ENCODE measurements at regions not wholly inside any gene's neighbourhood (a gene's known extent, or its start where the extent isn't known, plus 50 kb on each side); places are given as distances from the start of the nearest gene placed in this dataset.
"Not testable (repeated sequence)": the region's sequence is repeated elsewhere in the genome, so short reads cannot be mapped to it uniquely, and the experiment has no call there.

DNA sequence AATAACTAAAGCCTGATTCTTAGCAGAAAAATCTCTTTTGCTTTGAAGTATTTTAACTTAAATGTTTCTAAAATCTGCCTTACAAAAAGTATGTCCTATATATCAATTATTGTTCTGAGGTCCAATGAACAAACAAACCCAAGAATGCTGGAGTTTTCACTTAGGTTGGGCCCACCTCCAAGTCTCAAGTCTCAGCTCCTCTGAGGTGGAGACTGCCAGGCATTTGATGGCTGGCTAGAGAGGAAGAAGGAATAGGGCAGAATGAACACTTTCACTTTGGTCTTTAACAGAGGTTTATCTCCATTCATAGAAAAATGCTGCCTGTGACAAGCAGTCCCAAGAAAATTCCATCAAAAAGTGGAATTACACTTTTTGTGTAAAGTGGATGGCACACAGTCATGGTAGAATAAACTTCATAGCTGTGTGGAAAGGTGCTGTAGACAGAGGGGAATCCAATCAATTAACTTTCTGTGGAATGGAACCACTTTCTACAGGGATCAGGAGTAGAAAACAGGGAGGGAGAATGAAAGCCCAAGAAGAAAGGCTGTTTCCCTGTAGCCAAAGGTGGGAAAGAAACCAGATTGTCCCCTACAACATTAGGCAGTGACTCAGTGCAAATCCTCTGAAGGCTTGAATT, 349.4 kb upstream of the RUNX1 start:
- no peak for DNase-seq (ENCODE audit: low read depth)

DNA sequence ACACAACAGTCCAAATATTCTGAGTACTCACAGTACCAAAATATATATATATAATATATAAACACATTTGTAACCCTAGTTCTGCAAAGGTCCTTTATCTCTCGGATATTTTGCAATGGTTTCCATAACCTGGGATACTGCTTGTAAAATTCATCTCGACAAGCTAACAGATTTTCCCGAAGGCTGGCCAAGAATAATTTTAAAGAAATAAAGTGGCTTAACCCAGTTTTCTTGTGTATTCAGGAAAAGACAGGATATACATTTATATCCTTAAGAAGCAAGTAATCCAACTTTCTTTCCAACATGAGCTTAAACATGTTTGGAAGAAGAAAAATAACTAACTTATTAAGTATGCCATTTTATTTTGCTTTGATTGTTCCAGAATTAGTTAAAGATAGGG, 348.7 kb upstream of the RUNX1 start:
- DNase-seq (ENCODE audit: low read depth): no peak

DNA sequence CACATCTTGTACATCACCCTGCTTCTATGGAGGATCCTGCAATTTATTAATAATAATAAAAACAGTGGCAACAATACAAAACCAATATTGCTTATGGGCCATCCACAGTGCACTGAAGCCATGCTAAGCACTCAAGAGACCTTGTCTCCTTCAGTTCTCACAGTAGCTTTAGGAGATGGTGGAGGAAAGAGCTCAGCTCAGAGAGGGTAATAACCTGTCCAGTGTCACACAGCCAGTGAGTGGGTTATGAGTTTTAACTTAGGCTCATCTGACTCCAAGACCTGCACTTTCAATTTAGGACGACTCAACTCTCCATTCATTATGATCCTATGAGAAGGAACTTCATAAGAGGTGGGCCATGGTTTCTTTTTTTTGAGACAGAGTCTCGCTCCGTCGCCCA, 347.6 kb upstream of the RUNX1 start:
- DNase-seq (ENCODE audit: low read depth): no peak

DNA sequence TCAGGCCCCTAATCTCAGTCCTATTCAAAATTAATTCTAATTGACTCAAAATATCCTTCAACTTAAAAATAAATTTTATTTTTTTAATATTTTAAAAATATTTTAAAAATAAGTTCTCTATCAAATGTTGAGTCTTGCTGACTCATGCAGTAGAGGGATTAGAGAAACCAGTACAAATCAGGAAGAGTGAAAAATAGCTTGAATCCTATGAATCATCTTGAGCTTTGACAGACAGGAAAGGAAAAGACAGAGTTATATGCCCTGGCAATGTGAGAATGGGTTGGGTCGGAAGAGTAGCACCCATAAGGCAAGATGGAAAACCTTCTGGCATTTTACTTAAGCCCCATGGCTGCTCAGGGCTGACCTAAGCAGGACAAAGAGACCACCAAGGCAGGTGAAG, 346.6 kb upstream of the RUNX1 start:
- DNase-seq (ENCODE audit: low read depth): peak; percentile 51

DNA sequence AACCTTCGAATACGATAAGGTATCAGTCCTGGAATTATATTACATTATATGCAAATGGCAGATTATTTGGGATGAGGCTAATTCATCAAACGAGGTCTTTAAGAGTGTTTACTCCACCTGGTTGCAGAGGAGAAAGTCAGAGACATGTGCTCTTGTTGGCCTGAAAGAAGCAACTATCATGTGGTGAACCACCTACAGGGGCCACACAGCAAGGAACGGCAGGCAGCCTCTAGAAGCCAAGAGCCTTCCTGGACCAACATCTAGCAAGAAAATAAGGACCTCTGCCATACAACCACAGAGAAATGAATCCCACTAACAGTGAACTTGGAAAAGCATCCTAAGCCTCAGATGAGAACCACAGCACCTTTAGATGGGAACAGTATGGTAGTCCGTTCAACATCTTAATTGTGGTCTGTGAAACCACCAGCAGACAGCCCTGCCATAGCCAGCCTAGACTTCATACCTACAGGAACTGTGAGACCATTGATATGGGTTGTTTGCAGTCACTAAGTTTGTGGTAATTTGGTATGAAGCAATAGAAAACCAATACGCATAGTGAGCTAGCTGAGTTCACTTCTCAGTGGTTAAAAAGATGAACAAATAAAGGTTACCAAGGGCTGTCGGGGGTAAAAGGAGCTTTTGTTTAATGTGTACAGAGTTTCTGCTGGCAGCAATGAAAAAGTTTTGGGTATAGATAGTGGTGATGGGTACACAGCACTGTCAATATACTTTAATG, 345.7 kb upstream of the RUNX1 start:
- DNase-seq (ENCODE audit: low read depth): no peak

DNA sequence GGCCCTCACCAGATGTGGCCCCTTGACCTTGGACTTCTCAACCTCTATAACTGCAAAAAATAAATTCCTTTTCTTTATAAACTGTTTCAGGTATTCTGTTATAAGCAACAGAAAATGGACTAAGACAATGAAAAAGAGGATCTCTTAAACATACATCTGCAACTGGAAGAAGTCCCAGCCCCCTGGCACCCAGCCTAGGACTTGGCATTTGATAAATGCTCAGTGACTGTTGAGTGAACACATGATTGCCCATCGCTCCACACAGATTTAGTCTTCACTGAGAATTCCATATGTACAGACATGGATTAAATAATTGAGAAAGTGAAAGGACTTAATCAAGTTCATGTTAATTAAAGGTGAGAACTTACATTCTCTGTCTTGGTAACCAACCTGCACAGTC, 344.9 kb upstream of the RUNX1 start:
- no peak for DNase-seq (ENCODE audit: low read depth)

DNA sequence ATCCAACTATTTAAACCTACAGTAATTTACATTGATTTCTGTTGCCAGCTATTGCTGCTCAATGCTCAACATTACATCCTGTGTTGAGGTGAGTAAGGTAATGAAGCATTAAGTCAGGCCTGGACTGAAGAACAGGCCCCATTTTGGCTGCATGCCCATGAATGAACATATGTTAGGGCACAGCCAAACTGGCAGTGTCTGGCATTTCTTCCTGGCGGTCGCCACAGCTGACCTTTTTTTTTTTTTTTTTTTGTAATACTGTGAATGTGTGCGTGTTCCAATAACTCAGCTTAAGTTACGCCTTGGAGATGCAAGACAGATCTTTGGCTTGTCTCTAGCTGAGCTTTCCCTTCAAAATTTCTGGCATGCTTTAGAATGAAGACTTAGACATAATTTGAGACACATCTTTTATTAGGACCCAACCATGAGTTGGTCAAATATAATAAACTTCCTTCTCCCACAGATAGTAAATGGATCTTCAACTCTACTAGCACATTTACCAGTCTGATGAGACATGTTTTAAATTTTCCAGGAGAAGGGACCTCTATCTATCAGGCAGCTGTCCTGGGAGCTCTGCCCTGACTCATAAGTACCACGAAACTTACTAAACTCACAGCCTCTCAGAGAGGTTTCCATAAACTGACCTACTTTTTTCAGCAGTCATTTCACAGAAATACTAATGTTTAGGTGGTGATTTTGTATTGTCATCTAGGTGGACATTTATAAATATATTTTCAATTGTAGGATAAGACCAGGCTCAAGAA, 341.1 kb upstream of the RUNX1 start:
- DNase-seq (ENCODE audit: low read depth): no peak

DNA sequence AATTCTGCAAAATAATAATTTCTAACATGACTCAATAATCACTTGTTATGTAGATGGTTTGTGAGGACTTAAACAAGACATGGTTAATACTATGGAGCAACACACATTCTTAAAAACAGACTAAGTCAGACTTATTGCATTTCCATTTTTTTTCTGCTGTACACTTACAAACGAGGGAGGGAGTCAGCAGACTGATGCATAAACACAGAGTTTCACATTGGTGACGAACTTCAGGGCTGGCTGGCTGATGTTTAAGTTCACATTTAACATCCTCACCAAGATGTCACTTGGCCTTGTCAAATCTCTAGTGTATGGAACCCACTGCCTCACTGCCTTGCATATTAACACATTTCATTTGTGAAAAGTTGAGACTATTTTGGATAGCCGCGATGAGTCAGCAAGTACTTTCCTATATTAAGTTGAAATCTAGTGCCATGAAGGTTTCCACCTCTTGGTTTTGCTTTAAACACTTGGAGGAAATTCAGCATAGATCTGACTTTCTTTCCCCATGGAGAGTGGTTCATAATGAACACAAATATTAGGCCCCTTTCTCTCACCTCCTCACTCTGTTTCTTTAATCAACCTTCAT, 337.5 kb upstream of the RUNX1 start:
- no peak for DNase-seq (ENCODE audit: low read depth)

DNA sequence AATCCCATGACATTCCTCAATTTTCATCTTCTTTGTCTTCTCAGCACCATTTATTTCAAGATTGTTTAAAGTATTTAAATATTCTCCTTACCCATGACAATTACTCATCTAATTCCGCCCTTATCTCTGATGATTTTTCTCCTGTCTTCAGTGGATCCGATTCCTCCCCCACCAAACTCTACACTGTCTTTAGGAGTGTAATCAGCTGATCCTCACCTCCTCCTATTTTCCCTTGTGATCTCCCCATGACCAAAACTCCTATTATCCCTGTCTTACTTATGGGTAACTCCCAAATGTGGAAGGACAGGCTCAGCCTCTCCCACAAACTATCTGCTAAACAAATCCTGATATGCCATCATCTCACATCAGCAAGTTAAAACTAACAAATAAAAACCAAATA, 335.3 kb upstream of the RUNX1 start:
- DNase-seq (ENCODE audit: low read depth): no peak

DNA sequence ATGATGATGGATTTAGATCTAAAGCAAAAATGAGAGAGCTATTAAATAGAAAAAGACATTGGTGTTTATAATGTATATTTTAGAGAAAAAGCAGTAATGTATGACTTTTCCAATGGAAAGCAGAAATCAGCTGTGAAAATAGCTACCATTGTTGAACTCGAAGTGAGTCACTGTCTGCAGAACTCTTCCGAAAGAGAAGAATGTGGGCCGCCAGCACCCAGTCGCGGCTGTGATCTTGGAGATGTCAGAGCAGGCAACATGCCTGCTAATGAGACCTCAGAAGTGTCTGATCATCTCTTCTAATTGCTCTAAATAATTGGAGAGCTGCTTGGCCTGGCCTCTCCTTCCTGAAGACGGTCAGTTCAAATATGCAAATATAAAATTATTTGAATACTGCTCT, 333.6 kb upstream of the RUNX1 start:
- DNase-seq (ENCODE audit: low read depth): no peak

DNA sequence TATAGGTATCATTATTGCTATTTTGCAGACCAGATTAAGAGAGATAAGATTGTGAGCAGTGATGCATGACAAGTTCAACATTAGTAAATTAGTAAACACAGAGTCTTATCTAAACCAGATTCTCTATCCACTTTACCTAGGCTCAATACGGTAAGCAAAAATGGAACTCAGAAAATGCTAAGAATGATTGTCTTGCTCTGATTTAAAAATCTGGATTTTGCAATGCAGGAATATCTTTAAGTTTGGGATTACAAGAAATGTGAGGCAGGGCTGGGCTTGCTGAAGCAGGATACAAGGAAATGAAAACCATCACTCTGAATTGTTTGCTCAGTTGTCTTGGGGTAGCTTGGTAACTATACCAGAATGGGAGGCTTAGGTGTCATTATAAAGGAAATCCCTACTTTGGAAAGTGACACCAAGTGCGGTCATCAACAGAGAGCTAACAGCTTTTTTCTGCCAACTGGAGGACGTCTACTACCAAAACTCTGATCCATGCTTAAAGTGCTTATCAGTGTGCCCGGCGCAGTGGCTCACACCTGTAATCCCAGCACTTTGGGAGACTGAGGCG, 332.7 kb upstream of the RUNX1 start:
- DNase-seq (ENCODE audit: low read depth): no peak

DNA sequence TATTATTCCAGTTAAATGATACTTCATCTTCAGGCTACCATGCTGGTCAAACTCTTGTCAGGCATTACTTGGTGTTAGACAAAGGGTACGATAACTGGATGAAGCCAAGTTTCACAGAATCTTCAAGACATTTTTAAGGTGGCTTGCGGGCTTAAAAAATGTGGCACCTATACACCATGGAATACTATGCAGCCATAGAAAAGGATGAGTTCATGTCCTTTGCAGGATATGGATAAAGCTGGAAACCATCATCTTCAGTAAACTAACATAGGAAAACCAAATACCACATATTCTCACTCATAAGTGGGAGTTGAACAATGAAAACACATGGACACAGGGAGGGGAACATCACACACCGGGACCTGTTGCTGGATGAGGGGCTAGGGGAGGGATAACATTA, 331.2 kb upstream of the RUNX1 start:
- not testable (repeated sequence) for DNase-seq (ENCODE audit: low read depth)

DNA sequence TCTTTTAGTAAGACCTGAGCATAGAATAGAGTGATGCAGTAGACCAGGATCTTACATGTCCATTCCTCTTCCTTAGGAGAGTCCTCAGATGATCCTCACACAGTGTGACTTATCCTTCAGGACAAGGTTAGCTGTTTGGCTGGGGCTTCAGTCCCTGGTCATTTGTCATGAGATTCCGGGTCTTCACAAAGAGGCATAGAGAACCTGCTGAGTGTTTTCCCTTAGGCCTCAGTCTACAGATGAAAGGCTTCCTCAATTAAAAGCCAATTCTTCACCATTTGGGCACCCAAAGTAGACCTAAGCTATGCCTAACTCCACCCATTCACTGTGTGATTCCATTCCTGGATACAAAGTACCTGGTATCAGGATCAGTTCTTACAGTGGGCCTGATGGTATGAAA, 329.8 kb upstream of the RUNX1 start:
- no peak for DNase-seq (ENCODE audit: low read depth)

DNA sequence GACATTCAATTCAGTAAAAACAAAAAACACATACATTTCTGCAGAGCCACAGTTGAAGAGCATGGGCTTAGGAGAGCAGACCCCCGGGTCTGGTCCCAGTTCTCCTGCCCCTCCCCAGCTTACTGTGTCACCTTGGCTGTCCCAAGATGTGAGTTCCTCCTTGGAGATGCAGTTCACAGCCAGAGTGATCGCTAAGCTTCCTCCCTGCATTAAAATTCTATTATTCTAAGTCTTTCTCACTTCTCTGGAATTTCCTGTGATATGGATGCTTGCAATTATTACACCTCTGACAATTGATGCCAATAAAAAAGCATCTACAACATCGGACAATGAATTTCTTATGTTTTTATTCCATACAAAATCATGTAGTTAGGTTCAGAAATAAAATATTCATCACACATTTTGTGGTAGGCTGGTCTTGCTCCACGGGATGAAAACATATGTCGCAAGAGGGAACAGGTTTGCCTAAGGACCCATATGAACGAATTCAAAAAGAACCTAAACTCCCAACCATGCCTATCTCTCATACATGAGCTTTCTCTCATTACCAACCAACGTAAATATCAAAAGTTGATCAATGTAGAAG, 328.5 kb upstream of the RUNX1 start:
- no peak for DNase-seq (ENCODE audit: low read depth)

DNA sequence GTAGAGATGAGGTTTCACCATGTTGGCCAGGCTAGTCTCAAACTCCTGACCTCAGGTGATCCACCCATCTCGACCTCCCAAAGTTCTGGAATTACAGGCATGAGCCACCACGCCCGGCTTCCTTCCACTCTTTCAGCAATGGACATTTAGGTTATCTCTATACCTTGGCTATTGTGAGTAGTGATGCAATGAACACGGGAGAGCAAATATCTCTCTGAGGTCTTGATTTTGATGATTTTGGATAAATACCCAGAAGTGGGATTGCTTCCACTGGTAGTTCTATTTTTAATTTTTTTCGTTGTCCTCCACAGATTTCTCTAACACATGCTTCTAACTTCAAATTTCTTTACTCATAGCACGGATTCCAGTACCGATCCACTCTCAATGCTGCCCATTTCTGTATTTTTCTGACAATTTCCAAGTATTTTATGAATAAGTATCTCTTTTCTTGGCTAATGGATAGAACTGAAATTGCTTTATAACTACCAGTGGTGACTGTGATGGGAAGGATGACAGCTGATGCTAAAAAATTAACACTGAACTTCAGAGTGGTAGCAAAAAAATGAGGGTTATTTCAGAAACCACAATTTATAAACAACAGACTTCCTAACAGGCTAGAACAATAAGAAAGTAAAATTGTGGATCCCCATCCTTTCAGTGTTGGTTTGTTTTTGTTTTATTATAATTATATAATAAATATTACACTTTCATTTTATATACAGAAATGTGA, 327.5 kb upstream of the RUNX1 start:
- DNase-seq (ENCODE audit: low read depth): no peak

DNA sequence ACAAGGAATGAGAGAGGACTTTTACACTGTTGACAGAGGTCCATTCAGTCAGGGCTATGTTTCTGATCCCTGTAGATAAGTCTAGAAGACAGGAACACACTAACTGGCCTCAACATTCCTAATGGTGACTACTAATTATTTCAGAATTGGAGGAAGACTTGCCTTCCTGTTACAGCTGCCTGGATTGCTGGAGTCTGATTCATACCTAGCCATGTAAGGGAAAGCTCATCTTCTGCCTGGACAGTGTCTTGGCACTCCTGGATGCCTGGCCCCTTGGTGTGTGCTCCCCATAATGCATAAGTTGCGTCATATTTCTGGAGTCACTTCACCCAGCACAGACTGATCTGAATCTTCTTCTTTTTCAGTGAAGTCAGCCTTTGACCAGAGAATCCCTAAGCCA, 326.0 kb upstream of the RUNX1 start:
- no peak for DNase-seq (ENCODE audit: low read depth)

DNA sequence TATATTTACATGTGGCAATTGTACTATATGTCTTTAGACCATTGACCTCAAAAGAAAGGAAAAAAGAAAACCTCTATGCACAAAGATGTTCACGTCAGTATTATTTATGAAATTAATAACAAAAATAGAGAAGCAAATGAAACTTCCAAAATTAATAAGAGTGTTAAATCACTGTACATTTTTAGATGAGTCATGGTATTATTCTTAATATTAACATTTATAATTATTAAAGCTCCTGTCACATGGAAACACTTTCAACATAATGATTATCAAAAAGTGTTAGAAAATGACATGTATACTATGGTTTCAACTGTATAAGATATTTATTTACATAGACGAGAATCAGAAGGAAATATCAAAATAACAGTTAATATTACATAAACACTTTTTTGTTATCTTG, 324.9 kb upstream of the RUNX1 start:
- DNase-seq (ENCODE audit: low read depth): no peak

DNA sequence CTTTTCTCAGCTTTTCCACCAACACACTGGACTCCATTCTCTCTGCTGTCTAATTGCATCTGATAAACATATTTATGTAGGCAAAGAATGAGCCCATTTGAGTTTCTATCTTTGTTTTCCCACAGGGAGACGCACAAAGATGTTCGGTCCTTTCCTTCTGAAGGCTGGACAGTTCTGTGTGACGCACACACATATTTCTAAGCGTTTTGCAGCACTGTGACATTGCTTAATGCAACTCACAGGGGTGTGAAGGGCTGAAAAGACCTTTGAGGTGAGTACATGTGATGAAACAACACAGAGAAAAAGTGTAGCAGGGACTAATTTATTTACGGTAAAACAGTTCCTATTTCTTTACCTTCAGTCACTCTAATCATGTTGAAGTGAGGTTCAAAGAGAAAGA, 323.1 kb upstream of the RUNX1 start:
- DNase-seq (ENCODE audit: low read depth): no peak

DNA sequence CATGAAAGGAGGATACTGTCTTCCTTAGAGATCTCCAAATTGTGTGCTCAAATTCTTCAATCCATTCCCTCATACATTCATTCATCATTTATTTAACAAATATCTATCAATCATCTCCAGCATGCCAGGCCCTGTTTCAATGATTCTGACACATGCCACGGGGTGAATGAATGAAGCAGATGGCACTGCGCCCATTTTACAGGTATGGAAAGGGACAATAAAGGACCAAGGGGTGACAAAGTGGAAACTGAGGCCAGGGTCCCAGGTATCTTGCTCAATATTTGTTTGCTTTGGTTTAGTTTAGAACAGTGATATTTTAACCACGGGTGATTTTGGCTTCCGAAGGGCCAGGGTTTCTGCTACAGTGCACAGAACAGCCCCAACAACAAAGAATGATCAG, 321.6 kb upstream of the RUNX1 start:
- DNase-seq (ENCODE audit: low read depth): no peak

DNA sequence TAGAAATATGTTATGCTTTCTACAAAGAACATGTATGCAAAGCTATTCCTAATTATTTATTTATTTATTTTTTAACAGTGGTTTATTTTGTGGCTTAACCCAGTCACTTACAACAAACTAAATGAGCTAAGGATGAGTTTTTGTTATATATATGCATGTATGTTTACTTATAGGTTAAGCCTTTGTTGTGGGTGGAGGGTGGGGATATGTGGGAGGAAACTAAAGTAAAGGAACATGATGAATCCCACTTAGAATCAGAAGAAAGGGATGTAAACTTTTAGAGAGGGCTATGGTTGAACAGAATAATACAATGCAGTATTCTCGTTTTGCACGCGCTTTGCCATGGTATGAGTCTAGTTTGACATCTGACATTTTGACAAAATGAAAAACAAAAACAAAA, 321.0 kb upstream of the RUNX1 start:
- DNase-seq (ENCODE audit: low read depth): no peak

DNA sequence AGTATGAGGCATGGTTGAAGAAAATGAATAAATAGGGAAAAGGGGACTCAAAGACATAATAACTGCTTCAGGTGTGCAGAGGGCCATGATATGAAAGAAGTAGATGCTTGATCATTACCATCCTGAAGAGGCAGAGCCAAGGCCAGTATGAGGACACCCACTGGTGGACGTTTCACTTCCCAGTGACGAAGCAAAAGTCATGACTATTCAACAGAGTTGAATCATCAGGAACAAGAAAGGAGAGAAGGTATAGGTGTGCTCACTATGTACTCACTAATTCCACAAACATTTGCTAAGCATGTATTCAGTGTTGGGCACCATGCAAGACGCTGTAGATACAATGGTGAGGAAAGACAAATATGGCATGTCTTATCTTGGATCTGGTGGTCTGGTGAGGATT, 319.2 kb upstream of the RUNX1 start:
- no peak for DNase-seq (ENCODE audit: low read depth)

DNA sequence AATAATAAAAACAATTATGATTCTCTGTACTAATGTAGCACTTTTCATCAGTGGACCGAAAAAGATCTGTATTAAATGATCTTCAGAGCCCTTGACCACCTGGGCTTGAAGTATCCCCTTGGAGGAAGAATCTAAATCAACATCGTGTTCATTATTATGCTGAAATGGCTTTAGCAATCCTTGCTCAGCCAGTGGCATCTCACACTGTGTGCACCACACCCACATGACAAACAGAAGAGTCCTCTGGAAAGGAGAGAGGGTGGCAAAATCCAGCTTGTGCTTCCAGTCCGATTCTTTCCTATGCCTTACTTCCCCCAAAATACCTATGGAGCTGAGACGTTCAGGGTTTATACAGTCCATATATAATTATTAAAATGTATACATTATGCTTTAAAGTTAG, 318.5 kb upstream of the RUNX1 start:
- DNase-seq (ENCODE audit: low read depth): no peak
